ENCODE measurements at regions not wholly inside any gene's neighbourhood (a gene's known extent, or its start where the extent isn't known, plus 50 kb on each side); places are given as distances from the start of the nearest gene placed in this dataset.
"Not testable (repeated sequence)": the region's sequence is repeated elsewhere in the genome, so short reads cannot be mapped to it uniquely, and the experiment has no call there.

DNA sequence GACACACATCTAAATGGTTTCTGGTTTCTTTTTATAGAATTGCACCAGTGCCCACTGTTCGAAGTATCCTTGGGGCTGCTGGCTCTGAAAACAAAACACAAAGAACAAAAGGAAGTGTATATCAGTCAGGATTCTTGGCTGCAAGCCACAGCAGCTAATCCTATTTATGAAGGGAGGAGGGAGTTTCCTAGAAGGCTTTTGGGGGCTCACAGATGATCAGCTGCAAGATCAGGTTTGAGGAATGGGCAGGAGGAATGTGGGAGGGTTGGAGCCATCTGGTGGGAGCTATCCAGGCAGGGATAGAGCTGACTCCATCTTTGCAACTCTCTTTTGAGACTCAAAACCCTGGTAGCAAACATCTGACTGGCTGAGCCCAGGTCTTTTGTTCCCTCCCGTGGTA lies 118.3 kb upstream of the EEF2KMT start:
- DNase-seq: no peak

DNA sequence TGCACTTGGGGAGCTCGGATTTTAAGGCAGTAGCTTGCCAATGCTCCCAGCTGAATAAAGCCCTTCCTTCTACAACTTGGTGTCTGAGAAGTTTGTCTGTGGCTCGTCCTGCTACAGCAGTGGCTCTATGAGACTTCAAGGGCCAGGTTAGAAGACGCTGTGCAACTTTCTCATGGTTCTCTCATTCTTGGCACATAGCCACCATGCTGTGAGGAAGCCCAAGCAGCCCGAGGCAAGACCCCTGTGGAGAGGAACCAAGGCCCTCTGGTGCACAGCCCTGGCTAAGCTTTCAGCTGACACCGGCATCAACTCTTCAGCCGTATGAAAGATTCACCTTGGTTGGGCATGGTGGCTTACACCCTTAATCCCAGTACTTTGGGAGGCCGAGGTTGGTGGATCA lies 116.9 kb upstream of the EEF2KMT start:
- DNase-seq: no peak

DNA sequence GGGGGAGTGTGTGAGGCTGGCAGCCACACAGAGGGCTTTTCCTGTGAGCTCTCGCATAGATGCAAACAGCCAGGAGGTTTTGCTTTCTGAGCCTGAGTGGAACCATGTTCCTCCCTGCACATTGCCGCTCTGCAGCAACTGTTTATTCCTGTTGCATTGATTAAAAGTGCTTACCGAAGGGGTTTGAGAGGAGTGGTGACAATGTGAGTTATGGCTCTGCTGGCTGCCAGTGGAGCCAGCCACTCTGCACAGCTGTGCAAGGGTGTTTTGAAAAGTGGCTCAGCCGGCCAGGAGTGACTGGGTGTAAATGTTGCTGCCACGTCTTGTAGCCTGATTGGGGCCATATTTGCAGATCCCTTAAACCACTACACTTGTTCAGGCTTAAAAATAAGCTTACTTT lies 114.9 kb upstream of the EEF2KMT start:
- DNase-seq: not testable (repeated sequence)

DNA sequence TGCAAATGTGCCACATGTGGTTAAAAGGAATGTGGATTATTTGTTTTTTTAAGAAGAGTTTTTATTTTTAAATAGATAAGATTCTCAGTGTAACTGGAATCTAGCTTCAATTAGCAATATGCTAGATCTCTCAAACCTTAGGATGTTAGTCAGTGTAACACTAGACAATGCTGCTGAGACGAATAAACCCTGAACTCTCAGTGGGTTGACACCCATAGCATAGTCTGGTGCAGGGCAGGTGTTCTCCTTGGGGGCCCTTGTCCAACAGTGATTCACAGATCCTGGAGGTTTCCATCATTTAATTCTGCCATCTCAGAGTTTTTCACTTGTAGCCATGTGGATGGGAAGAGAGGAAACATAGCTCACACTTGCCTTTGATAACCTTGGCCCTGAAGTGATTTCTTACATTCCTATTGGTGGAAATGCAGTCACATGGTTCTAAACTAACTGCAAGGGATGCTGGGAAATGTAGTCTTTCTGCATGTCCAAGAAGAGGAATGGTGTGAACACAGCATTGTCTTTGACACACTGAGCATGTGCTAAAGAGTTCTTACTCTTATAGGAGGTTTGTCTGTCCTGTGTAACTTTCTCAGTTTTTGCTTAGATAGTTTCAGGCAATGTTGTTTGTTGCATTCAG lies 110.4 kb upstream of the EEF2KMT start:
- not testable (repeated sequence) for DNase-seq

DNA sequence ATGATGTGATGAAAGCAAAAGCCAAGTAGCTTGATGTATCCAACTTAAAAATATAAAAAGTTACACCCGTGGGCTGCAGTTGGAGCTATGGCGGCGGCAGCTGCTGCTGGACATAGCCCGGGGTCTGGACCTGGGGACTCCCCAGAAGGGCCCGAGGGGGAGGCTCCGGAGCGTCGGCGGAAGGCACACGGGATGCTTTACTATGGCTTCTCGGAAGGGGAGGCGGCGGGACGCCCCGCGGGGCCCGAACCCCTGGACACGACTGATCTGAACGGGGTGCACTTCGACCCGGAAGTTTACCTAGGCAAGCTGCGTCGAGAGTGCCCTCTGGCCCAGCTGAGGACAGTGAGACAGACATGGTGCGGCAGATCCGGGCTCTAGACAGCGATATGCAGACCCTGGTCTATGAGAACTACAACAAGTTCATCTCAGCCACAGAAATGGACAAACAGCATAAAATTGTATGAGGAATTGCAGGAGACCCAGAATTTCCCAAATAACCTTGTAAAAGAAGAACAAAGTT lies 109.5 kb upstream of the EEF2KMT start:
- DNase-seq: no peak

DNA sequence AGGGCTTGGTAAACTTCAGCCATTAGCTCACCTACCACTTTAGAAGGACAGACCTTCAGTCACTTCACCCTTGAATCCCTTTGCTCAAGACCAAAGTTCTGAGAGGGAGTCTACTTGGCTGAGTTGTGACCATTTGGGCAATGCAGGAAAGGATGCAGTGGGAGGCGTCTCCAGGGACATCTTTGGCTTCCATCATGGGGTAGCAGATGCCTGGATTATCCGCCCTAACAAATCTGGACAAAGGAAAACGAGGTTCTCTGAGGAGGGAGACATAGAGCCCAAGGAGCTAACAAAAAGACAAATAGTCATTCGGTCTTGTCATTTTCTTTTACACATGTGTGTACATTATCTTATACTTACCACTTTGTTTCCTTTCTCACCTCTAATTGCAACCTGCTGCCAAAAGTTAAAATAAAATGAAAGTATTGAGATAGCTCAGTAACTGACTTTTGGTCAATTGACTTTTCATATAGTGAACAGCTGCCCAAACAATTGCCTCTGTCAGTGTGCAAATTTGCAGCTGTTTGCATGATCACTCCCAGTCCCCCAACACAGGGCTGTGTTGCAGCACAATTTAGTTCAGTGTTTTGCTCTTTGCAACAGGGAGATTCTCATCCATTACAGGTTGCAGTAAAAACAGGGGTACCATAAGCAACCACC lies 108.9 kb upstream of the EEF2KMT start:
- no peak for DNase-seq

DNA sequence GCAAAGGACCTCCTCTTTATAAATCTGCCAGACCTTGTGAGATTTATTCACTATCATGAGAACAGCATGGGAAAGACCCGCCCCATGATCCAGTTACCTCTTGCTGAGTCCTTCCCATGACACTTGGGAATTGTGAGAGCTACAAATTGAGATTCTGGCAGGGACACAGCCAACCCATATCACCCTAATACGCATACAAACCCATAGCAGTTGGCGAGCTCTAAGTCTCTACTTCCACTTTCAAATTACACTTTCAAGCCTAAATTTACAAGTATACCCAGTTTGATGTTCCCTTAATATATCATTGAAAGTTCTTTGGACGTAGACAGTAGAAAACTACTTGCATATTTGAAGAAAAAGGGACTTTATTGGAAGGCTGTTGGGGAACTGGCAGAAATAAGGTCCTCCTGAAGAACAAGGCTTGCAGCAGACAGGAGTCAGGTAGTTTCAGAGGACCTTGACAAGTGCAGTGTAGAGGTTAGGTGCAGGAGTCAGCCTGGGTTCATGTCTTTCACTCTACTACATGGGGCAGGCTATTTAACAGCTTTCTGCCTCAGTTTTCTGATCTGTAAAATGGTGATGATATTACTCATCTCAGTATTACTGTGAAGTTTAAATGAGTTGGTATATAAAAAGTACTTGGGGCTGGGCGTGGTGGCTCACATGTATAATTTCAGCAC lies 107.9 kb upstream of the EEF2KMT start:
- DNase-seq: no peak

DNA sequence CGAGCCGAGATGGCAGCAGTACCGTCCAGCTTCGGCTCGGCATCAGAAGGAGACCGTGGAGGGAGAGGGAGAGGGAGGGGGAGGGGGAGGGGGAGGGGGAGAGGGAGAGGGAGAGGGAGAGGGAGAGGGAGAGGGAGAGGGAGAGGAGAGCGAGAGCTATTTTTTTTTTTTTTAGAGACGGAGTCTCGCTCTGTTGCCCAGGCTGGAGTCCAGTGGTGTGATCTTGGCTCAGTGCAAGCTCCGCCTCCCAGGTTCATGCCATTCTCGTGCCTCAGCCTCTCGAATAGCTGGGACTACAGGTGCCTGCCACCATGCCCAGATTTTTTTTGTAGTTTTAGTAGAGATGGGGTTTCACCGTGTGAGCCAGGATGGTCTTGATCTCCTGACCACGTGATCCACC lies 106.1 kb upstream of the EEF2KMT start:
- not testable (repeated sequence) for DNase-seq

DNA sequence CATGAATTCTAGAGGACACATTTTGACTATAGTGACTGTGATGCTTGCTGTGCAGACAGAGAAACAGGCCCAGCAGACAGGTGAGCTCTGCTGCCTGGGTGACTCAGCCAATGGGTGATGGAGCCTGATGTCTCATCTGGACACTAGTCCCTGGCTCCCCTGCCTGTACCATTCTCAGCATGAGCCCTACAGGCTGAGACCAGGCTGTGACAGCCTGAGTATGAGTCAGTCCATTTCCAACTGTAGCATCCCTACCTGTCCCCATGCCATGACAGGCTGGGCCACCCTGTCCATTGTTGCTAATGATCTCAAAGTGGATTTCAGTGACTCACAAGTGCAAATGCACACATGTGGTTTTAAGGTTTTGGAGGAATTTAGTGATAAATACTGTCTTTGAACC lies 102.5 kb upstream of the EEF2KMT start:
- no peak for DNase-seq

DNA sequence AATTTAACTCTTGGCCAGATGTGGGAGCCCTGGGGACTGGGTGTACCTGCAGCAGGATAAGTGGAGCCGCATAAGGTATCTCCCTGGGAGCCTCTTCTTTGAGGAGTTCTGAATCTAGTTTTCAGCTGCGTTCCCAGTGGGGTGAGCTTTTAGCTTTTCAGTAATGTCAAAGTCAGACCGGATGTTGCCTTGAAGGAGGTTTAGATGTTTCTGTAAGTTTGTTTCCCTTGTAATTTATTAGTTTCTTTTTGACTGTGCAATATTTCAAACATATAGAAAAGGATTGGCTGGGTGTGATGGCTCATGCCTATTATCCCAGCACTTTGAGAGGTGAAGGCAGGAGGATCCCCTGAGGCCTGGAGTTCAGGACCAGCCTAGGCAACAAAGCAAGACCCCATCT lies 98.6 kb upstream of the EEF2KMT start:
- no peak for DNase-seq

DNA sequence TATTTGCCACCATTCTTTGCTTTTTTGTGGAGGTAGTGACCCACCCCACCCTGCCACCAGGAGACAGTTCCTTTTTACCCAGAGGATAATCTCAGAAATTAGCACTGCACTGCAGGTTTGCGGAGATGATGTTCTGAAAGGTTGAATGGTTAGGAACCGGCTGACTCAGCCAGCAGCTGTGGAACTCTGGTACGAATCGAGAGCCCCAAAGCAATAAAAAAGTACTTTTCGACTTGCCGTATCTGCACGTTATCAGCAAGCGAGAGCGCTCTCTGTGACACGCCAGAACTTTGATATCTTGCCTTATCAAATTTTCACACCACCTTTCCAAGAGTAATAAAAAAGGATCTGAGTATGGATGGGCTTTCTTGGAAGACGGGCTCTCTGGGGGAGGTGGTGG lies 96.3 kb upstream of the EEF2KMT start:
- DNase-seq: no peak

DNA sequence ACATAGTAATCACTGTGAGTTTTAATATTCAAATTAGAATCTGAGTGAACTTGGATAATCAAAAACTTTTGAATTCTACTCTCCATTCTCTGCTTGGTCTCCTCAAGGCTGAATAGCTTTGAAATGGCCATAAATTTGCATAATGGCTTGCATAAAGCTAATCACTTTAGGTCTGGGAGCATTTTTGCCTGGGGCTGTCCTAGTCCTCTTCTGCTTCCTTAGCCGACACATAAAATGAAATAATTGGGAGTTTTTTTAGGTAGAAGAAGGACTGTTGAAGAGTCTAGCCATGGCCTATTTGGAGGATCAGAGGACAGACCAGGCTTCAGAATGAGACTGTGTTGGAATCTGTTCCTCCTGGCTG lies 91.4 kb upstream of the EEF2KMT start:
- no peak for DNase-seq

DNA sequence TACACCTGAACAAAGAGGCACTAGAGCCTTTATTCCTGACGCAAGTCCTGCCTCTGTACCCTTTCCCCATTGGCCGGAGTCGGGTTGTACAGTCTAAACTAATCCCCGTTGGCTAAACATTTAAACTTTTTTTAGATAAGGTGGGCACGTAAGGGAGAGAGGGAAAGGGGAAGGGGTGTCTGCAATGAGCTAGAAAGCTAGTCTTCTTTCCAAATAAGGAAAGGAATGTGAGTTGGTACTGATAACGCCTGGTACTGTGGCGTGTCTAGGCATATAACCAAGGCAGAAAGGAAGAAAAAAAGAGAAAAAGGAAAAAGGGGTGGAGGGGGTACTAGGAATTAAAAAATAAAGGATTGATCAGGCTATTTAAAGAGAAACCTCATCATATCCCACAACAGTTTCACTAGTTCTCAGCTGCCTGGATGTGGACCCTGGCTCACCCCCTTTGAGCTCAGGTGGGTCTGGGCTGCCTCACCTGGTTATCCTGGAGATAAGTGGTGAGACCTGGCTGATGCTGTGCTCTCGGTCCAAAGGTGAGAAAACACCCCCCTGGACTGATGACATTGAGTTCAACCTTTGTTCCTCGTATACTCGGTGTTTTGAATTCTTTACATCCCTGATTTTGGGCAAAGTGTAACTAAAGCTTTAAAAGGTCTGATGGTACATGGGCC lies 90.9 kb upstream of the EEF2KMT start:
- DNase-seq: no peak

DNA sequence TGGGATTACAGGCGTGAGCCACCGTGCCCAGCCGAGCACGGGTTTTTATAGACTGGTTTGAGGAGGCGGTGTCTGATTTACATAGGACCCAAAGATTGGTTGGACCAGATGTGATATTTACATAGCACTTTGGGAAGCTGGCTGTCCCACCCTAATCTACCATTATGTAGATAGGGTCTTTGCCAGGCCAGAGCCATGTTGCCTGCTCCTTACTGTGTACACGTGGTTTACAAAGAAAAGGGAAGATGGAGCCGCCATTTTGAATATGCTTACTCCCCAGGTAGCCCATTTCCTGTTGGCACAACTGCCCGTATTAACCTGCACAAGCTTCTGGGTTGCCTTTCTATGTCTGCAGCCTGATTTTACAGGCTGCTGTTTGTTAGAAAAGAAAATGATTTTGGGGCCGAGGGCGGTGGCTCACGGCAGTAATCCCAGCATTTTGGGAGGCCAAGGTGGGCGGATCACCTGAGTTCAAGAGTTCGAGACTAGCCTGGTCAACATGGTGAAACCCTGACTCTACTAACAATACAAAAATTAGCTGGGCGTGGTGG lies 89.9 kb upstream of the EEF2KMT start:
- DNase-seq: no peak

DNA sequence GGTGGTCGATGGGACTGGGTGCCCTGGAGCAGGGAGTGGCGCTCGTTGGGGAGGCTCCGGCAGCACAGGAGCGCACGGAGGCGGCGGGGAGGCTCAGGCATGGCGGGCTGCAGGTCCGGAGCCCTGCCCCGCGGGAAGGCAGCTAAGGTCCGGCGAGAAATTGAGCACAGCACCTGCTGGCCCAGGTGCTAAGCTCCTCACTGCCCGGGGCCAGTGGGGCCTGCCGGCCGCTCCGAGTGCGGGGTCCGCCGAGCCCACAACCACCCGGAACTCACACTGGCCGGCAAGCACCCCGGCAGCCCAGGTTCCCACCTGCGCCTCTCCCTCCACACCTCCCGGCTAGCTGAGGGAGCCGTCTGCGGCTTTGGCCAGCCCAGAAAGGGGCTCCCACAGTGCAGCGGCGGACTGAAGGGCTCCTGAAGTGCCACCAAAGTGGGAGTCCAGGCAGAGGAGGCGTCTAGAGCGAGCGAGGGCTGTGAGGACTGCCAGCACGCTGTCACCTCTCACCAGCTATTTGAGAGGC lies 88.8 kb upstream of the EEF2KMT start:
- no peak for DNase-seq

DNA sequence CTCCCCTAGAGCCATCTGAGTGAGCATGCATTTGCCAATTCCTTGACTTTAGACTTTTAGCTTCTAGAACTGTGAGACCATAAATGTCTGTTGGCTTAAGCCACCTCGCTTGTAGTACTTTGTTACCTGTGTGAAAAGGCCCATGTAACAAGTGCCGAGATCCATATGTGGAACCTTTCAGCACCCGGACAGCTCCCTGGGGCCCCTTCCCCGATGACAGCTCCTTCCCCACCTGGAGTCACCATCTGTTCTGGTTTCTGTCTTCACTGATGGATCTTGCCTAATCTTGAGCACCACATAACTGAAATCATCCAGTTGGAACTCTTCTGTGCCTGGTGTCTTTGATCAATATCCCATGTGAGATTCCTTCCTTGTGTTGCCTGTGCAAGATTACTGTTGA lies 78.9 kb upstream of the EEF2KMT start:
- DNase-seq: no peak

DNA sequence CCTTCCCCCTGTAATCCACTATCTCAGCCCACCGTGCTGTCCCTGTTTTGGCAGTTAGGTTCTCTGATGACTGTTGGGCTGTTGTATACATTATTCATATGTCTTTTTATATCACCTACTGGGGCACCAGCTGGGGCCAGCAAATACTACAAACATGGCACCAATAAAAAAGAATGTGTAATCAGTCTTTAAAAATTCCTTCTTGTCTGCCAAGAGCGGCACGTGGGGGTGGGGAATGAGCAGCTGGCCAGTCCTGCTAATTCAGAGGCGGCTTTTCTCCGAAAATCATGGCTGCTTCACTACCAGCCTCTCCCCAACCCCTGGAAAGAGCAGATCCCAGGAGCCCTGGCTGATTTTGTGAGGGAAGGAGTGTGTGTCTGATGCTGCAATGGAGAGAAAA lies 77.7 kb upstream of the EEF2KMT start:
- no peak for DNase-seq

DNA sequence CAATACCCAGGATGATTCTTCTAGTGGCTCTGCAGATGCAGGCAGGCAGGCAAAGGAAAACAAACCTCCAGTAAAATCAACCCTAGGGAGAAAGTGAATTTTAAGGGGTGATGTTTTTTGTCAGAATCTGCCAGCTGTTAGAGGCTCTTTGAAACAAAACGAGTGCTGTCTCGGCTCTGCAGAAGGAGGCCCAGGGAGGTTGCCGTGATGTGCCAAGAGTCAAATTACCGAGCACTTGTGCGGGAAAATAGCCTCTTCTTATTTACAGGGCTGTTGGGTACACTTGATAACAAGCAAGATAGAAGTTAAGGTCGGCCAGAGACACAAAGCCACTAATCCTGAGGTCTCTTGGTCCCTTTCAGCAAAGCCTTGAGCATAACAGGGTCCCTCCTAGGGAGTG lies 68.9 kb upstream of the EEF2KMT start:
- DNase-seq: no peak

DNA sequence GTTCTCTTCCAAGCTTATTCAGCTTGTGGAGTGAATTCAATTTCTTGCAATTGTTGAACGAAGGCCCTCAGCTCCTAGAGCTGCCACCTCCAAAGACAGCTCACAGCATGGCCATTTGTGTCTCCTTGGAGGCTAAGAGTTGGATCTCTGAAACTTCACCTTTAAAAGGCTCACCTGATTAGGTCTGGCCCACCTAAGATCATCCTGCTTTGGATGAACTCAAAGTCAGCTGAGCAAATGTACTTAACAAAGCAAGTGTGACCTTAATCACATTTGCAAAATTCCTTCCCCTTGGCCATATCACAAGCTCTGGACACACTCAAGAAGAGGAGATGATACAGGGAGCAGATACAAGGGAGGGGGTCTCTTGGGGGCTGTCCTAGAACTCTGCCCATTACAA lies 67.8 kb upstream of the EEF2KMT start:
- DNase-seq: not testable (repeated sequence)

DNA sequence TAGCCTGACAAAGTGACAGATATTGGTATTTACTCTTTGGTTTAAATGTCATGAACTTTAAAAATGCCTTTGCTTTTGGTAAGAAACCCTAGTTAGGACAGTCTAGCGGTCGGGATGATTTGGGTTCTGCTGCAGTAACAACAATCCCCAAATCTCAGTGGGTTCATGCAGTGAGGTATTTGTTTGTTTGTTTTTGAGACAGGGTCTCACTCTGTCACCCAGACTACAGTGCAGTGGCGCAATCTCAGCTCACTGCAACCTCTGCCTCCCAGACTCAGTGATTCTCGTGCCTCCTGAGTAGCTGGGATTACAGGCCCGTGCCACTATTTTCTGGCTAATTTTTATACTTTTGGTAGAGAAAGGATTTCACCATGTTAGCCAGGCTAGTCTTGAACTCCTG lies 65.2 kb upstream of the EEF2KMT start:
- not testable (repeated sequence) for DNase-seq

DNA sequence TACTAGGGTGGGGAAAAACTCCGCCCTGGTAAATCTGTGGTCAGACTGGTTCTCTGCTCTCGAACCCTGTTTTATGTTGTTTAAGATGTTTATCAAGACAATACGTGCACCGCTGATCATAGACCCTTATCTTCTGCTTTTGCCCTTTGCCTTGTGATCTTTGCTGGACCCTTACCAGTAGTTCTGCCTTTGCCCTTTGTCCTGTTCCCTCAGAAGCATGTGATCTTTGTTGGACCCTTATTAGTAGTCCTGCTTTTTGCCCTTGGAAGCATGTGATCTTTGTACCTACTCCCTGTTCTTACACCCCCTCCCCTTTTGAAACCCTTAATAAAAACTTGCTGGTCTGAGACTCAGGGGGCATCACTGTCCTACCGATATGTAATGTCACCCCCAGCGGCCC lies 64.3 kb upstream of the EEF2KMT start:
- not testable (repeated sequence) for DNase-seq

DNA sequence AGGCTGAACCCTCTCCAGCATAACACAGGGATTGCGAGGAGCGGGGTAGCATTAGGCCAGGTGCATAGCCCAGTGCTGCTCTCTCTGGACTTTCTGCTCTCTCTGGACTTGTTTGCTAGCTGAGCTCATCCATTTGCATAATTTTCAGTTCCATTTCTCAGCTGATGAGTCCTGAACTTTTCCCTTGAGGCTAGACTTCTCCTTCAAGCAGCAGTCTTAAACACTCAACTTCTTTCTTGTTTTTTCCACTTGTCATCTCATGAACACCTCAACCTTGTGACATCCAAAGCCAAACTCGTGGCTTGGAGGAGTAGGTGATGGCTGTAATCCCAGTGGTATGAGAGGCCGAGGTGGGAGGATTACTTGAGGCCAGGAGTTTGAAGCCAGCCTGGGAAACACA lies 62.4 kb upstream of the EEF2KMT start:
- not testable (repeated sequence) for DNase-seq

DNA sequence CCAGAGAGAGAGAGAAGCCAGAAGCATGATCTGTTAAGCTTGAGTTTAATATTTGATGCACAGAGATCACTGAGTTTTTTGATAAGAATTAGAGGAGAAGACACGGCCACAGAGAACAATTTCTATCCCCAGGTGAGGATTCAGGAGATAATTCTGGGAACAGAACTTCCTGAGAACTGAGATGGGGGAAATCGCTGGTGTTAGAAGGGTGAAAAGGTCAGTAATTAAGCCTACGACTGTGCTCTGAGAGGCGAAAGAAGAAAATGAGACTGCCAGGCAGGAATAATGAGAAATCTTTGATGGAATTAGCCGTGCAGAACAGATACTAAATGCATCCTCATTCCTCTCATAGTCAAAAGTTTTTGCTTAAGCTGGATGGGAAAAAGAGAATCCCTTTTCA lies 61.9 kb upstream of the EEF2KMT start:
- not testable (repeated sequence) for DNase-seq

Measured in NCI-H1092 (cell line).